IPS-18a (cell line): ENCODE measurements at regions not wholly inside any gene's neighbourhood (a gene's known extent, or its start where the extent isn't known, plus 50 kb on each side); places are given as distances from the start of the nearest gene placed in this dataset.

Experiments used
- H3K27ac ChIP-seq: one replicate; pipeline ENCODE4 v1.5.1; 2013; ENCODE audit warnings: low read length
- H3K27me3 ChIP-seq: one replicate; pipeline ENCODE4 v1.6.1; 2013; ENCODE audit warnings: mild to moderate bottlenecking, low read length; ENCODE audit not compliant: control insufficient read depth, insufficient read depth
- H3K36me3 ChIP-seq: one replicate; pipeline ENCODE4 v1.6.1; 2013; ENCODE audit warnings: low read depth, low read length; ENCODE audit not compliant: control insufficient read depth
- H3K4me1 ChIP-seq: one replicate; pipeline ENCODE4 v1.6.1; 2013; ENCODE audit warnings: low read depth, low read length; ENCODE audit not compliant: control insufficient read depth
- H3K4me3 ChIP-seq: one replicate; pipeline ENCODE4 v1.5.1; 2013; ENCODE audit warnings: low read length
- H3K9ac ChIP-seq: one replicate; pipeline ENCODE4 v1.6.1; 2013; ENCODE audit warnings: mild to moderate bottlenecking, low read length, moderate library complexity
- H3K9me3 ChIP-seq: one replicate; pipeline ENCODE4 v1.6.1; 2013; ENCODE audit warnings: low read depth, low read length; ENCODE audit not compliant: control insufficient read depth

DNA sequence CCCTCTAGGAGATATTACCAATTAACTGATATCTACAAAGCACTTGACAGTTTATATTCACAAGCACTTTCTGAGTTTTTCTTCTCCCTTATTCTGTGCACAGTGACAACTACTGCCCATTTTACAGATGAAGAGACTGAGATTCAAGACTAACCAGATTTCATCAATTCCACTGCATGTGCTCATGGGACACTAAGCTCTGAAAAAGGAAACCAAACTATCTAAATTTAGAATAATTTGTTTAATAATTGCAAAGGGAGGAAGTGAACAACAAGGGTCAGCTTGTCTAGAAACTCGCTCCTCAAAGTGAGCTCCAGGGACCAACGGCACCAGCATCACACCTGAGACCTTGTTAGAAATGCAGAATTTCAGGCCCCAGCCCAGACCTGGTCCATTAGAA, 50.8 kb upstream of the MYLIP start:
- H3K27me3 ChIP-seq, result no peaks in the 10 kb centered on the region
- H3K9ac ChIP-seq, result no peak overlapping the region
- no peaks in the 10 kb centered on the region for H3K36me3 ChIP-seq
- no peaks in the 10 kb centered on the region for H3K9me3 ChIP-seq
- no peak overlapping the region for H3K4me3 ChIP-seq
- H3K4me1 ChIP-seq, result no peaks in the 10 kb centered on the region
- no peak overlapping the region for H3K27ac ChIP-seq

DNA sequence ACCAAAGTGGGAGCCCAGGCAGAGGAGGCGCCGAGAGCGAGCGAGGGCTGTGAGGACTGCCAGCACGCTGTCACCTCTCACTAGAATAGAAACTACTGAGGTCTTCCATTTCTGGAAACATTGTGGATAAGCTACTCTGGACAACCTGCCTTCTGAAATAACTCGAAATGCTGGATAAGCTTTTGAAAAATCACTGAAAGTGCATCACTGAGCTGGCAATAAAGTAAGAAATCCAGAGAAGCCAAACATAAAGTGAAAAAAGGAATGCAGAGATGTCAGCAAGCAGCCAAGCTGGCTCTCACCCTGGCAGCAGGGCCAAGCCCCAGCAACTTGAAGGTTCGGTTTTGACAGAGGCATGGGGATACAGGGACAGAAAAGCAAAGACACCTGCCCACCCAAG, 59.2 kb upstream of the MYLIP start:
- Histone ChIP-seq H3K9me3 (no peaks in the 10 kb centered on the region), H3K27me3 (no peaks in the 10 kb centered on the region), H3K36me3 (no peaks in the 10 kb centered on the region), H3K9ac (no peak overlapping the region), H3K4me3 (no peak overlapping the region), H3K4me1 (peaks cover 3% of the 10 kb centered on the region), H3K27ac (no peak overlapping the region)

DNA sequence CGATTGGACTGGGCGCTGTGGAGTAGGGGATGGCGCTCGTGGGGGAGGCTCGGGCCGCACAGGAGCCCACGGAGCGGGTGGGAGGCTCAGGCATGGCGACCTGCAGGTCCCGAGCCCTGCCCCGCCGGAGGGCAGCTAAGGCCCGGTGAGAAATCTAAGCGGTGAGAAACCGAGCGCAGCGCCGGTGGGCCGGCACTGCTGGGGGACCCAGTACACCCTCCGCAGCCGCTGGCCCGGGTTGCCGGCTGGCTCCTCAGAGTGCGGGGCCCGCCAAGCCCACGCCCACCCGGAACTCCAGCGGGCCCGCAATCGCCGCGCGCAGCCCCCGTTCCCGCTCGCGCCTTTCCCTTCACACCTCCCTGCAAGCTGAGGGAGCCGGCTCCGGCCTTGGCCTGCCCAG, 59.7 kb upstream of the MYLIP start:
- H3K4me1 ChIP-seq, result peaks cover 7% of the 10 kb centered on the region
- H3K9ac ChIP-seq, result no peak overlapping the region
- H3K36me3 ChIP-seq, result no peaks in the 10 kb centered on the region
- no peak overlapping the region for H3K27ac ChIP-seq
- H3K4me3 ChIP-seq, result no peak overlapping the region
- no peaks in the 10 kb centered on the region for H3K27me3 ChIP-seq
- H3K9me3 ChIP-seq, result no peaks in the 10 kb centered on the region

DNA sequence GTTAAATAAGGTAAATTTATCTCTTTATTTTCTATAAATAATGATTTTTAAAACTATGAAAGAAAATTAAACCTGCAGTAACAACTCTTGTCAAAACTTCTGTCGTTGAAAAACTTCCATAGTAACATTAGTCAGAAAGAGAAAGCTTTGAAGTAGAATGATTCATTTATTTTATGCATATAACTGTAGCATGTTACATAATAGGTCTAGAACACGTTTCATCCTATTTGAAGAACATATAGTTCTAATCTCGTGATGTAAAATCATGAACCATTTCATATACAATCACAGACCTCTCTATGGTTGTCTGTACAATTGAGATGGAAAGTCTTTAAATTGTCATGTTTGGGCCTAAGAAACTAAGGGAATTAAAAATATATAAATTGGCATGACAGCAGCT, 61.3 kb upstream of the MYLIP start:
- H3K27me3 ChIP-seq, result no peaks in the 10 kb centered on the region

DNA sequence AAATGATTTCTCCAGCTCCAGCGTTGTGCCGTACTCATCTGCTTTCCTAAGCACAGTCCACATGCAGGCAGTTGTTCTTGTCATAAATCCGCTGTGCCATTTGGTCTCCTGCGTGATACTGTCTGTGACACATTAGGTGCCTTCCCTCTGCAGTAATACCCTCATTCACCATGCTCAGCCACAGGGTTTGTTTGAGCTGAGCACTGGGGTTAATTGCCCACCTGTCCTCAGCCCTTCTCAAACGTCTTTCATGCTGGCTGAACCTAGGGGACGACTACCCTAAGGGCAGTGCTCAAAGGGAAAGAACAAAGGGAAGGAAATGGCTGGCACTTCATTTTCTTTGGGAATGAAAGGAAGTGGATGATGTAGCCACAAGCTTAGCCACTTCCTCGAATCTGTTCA, 64.2 kb upstream of the MYLIP start:
- Histone ChIP-seq H3K9ac (no peak overlapping the region), H3K27me3 (no peaks in the 10 kb centered on the region), H3K9me3 (no peaks in the 10 kb centered on the region), H3K4me1 (peaks cover 15% of the 10 kb centered on the region), H3K4me3 (no peak overlapping the region), H3K36me3 (no peaks in the 10 kb centered on the region), H3K27ac (no peak overlapping the region)

More for the DNA sequence above, 61.3 kb upstream of the MYLIP start:
- H3K9ac ChIP-seq, result no peak overlapping the region
- peaks cover 12% of the 10 kb centered on the region for H3K4me1 ChIP-seq
- no peaks in the 10 kb centered on the region for H3K36me3 ChIP-seq
- H3K9me3 ChIP-seq, result no peaks in the 10 kb centered on the region
- H3K4me3 ChIP-seq, result no peak overlapping the region
- no peak overlapping the region for H3K27ac ChIP-seq

DNA sequence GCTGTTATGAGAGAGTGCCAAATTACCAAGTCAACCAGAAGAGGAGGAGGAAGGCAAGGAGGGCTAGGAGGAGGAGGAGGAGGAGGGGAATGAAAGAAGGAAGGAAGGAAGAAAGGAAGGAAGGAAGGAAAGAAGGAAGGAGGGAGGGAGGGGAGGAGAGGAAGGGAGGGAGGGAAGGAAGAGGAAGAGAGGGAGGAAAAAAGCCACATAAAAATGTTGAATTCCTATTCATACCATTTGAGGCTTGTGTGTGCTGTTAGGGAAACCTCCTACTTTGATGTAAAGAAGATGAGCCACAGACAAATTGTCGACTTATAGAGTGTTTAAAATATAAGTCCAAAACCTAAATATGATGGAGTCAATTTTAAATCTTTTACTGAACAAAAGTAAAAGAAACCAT, 65.3 kb upstream of the MYLIP start:
- Histone ChIP-seq H3K27ac (no peak overlapping the region), H3K27me3 (no peaks in the 10 kb centered on the region), H3K9me3 (no peaks in the 10 kb centered on the region), H3K4me3 (no peak overlapping the region), H3K4me1 (peaks cover 21% of the 10 kb centered on the region), H3K9ac (no peak overlapping the region), H3K36me3 (no peaks in the 10 kb centered on the region)

DNA sequence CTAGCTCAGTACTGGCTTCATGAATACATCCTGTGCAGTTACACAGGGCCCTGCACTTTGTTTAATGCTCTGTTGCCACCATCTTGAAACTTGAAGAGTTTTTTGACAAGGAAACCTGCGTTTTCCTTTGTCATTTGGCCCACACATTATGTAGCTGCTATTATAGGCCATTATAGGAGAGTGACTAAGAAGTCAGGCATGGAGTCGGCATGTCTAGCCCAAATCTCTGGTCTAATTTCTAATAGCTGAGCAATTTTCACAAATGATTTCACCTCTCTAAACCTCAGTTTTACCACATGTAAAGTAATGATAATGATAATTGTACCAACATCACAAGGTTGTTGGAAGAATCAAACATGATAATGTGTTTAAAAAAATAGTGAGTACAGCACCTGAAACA, 67.1 kb upstream of the MYLIP start:
- Histone ChIP-seq H3K27ac (no peak overlapping the region), H3K4me3 (no peak overlapping the region), H3K9me3 (no peaks in the 10 kb centered on the region), H3K36me3 (no peaks in the 10 kb centered on the region), H3K9ac (no peak overlapping the region), H3K27me3 (no peaks in the 10 kb centered on the region), H3K4me1 (peaks cover 36% of the 10 kb centered on the region)

DNA sequence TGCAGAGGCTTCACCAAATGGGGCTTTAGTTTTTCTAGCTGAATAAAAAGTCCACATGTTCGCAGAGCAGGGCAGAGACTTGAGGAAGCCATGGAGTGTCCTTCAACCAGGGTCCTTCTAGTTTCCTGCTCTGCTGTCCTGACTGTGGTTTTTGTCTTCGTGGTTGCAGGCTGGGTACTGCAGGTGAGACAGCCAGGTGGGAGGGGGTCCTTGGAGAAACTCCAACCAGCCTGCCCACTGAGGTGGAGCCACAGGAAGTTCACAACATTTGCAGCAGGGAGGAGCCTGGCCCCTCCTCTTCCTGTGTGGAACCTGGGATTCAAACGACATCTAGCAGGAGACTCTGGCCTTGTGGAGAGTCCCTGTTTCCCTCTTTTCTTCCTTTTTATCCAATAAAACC, 68.8 kb upstream of the MYLIP start:
- Histone ChIP-seq H3K9me3 (no peaks in the 10 kb centered on the region), H3K36me3 (no peaks in the 10 kb centered on the region), H3K27me3 (no peaks in the 10 kb centered on the region), H3K9ac (no peak overlapping the region), H3K4me3 (no peak overlapping the region), H3K27ac (no peak overlapping the region), H3K4me1 (peaks cover 43% of the 10 kb centered on the region)

DNA sequence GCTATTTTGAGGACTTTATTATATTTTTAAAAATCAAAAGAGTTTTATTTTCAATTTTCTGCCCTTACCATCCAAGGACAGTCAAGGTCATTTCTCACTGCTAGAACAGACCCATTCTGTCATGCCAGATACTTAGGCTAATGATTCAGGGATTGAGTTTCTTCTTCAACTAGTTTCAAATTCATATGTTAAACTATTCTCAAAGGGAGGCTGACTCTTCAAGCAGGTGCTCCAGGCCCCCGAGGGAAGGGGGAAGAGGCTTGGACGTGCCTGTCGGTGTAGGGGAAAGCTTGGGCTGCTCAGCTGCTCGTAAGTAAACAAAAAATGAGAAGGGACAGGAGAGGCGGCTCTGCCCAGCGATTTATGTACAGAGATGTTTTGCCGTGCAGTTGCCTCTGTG, 69.4 kb upstream of the MYLIP start:
- H3K4me1 ChIP-seq, result peaks cover 38% of the 10 kb centered on the region
- H3K27ac ChIP-seq, result no peak overlapping the region

DNA sequence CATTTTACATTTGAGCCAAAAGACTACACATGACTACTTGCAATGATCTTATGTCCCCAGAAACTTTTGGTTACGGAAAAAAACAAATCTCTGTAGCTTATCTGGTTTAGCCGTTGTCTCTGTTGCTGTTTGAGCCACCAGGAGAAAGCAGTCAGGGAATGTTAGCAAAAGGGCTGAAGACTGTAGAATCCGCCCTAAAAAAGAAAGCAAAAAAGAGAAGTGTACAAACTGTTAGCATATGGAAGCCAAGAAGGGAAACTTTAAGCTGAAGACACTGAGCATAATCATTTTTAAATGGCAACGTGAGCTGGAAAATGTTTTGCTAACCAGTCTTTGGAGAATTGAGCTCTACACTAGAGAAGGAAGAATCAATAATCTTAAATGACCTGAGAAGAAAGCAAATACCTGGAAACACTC, 69.9 kb upstream of the MYLIP start:
- no peaks in the 10 kb centered on the region for H3K27me3 ChIP-seq
- H3K4me3 ChIP-seq, result no peak overlapping the region
- no peak overlapping the region for H3K27ac ChIP-seq
- H3K4me1 ChIP-seq, result peaks cover 33% of the 10 kb centered on the region
- no peaks in the 10 kb centered on the region for H3K9me3 ChIP-seq
- no peak overlapping the region for H3K9ac ChIP-seq
- no peaks in the 10 kb centered on the region for H3K36me3 ChIP-seq

More for the DNA sequence above, 69.4 kb upstream of the MYLIP start:
- H3K27me3 ChIP-seq, result no peaks in the 10 kb centered on the region
- no peaks in the 10 kb centered on the region for H3K36me3 ChIP-seq
- no peak overlapping the region for H3K9ac ChIP-seq
- H3K9me3 ChIP-seq, result no peaks in the 10 kb centered on the region
- no peak overlapping the region for H3K4me3 ChIP-seq

DNA sequence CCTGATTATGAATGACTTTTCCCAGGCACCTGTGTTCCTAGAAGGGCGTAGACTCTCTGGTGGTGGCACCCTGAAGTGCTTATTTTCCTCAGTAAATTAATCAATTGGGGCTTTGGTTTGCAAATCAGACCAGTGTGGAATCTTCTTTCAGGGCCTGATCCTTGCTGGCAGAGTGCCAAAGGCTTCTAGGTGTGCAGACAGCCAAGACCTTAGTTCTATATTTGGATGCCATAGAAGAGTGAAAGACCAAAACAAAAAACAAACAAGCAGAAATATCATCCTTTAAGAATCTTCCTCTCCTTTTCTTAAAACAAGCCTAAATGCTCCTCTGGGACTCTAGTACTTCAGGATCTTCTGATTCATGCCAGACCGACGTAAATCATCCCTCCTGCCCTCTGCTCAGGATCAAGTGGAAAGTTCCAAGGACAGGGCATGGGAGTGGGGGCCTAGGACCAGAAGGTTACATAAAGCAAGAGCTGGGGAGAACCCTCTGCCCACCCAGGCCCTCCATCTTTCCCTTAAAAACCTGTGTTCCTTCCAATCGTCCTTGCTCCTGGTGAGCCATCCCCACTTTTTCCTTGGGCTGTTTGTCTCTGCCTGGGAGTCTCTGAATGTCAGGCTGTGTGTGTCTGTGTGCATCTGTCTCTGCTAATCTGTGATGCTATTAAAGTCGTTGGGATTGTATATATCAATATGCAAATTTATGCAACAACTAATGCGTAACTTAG, 70.5 kb upstream of the MYLIP start:
- H3K4me1 ChIP-seq, result peaks cover 31% of the 10 kb centered on the region
- H3K36me3 ChIP-seq, result no peaks in the 10 kb centered on the region
- no peak overlapping the region for H3K27ac ChIP-seq
- no peaks in the 10 kb centered on the region for H3K9me3 ChIP-seq
- no peak overlapping the region for H3K9ac ChIP-seq
- H3K4me3 ChIP-seq, result no peak overlapping the region
- H3K27me3 ChIP-seq, result no peaks in the 10 kb centered on the region

DNA sequence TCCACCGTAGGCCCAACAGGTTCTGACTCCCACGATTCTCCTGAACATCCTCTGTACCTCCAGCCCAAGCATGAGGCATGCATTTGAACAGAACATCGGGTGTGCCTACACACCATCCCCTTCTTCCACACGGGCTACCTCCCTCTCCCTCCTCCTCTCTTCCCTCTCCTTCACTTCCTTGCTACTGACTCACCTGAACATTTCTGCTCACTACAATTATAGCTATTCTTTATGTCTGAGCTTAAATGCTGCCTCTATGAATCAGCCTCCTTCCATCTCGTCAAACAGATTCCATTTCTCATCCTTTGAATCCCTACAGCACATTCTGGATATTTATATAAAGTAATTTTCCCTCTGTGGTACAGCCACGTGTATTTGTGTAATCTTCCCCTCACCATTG, 71.4 kb upstream of the MYLIP start:
- no peak overlapping the region for H3K9ac ChIP-seq
- H3K27ac ChIP-seq, result no peak overlapping the region
- no peaks in the 10 kb centered on the region for H3K9me3 ChIP-seq
- no peaks in the 10 kb centered on the region for H3K27me3 ChIP-seq
- peaks cover 31% of the 10 kb centered on the region for H3K4me1 ChIP-seq
- H3K36me3 ChIP-seq, result no peaks in the 10 kb centered on the region
- no peak overlapping the region for H3K4me3 ChIP-seq
